Right lobe of liver (tissue), 6 donors: ENCODE measurements at regions not wholly inside any gene's neighbourhood (a gene's known extent, or its start where the extent isn't known, plus 50 kb on each side); places are given as distances from the start of the nearest gene placed in this dataset.
"Not testable (repeated sequence)": the region's sequence is repeated elsewhere in the genome, so short reads cannot be mapped to it uniquely, and the experiment has no call there.

Experiments used
- ATAC-seq, 4 donors: fragments of 200-7000 bp; cut with Tn5 transposase; one replicate each; pipeline ENCODE4 v1.9.1; 2020; ENCODE audit warnings: mild to moderate bottlenecking in 4 of 4, moderate library complexity in 4 of 4
- DNase-seq, 3 donors: peaks; one replicate each; pipeline ENCODE4 v3.0.0-alpha.2; 2020
- H3K27ac ChIP-seq, 3 donors: fragments of 200-600 bp; one replicate each; pipeline ENCODE4 v1.8.0; 2022
- H3K27me3 ChIP-seq, 2 donors: fragments of 200-600 bp; one replicate each; pipeline ENCODE4 v1.8.0; 2022
- H3K36me3 ChIP-seq, 4 donors: fragments of 200-600 bp; sonication (generic) in 1 of 4; one replicate each; pipeline versions ENCODE4 v1.5.1 to v1.8.0; 2017 to 2022; ENCODE audit warnings: control low read depth in 1 of 4
- H3K4me1 ChIP-seq, 4 donors: fragments of 200-600 bp; sonication (generic) in 1 of 4; one replicate each; pipeline versions ENCODE4 v1.5.1 to v1.8.0; 2017 to 2022; ENCODE audit warnings: control low read depth in 1 of 4
- H3K4me3 ChIP-seq, 3 donors: fragments of 200-600 bp; one replicate each; pipeline ENCODE4 v1.8.0; 2022
- H3K9me3 ChIP-seq, 4 donors: fragments of 200-600 bp; sonication (generic) in 1 of 4; one replicate each; pipeline versions ENCODE4 v1.5.1 to v1.8.0; 2017 to 2022; ENCODE audit warnings: control low read depth in 1 of 4
- POLR2A ChIP-seq: fragments of 450-650 bp; IDR thresholded peaks from one replicate; pipeline ENCODE4 v1.6.1; 2017; ENCODE audit warnings: antibody characterized with exemption, mild to moderate bottlenecking
- WGBS: methylation state at CpG from one replicate; pipeline ENCODE4 v1.1.6; 2018; ENCODE audit warnings: low coverage, low lambda C conversion rate; ENCODE audit not compliant: insufficient coverage; ENCODE audit errors: missing lambda C conversion rate; 5-methylcytosine and 5-hydroxymethylcytosine counted together
- intact Hi-C, 2 donors: fragments of 100-400 bp; cut with DNase I; formaldehyde crosslinking; loops; one replicate each; pipeline versions ENCODE4 v1.11.2 to v1.14.1; 2022
- TF ChIP-seq, protein P1 (sequence below), 4 donors: fragments of 200-600 bp in 3 of 4; fragments of 450-650 bp in 1 of 4; IDR thresholded peaks; one replicate each; pipeline versions ENCODE4 v1.5.1 to v1.8.0; 2016 to 2022; ENCODE audit warnings: antibody characterized with exemption in 4 of 4, mild to moderate bottlenecking in 2 of 4
- donor health status: DM: no; HTN: yes; CAD: no.
- donor health status: DM: no; HTN: no; CAD: no.
- donor health status: DM: no; HTN: no; CAD: no.
- donor health status: DM: no; HTN: yes; CAD: no.
- donor health status: DM: no; HTN: yes; CAD: no.

- TF ChIP-seq, protein P1, sequence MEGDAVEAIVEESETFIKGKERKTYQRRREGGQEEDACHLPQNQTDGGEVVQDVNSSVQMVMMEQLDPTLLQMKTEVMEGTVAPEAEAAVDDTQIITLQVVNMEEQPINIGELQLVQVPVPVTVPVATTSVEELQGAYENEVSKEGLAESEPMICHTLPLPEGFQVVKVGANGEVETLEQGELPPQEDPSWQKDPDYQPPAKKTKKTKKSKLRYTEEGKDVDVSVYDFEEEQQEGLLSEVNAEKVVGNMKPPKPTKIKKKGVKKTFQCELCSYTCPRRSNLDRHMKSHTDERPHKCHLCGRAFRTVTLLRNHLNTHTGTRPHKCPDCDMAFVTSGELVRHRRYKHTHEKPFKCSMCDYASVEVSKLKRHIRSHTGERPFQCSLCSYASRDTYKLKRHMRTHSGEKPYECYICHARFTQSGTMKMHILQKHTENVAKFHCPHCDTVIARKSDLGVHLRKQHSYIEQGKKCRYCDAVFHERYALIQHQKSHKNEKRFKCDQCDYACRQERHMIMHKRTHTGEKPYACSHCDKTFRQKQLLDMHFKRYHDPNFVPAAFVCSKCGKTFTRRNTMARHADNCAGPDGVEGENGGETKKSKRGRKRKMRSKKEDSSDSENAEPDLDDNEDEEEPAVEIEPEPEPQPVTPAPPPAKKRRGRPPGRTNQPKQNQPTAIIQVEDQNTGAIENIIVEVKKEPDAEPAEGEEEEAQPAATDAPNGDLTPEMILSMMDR (IDR thresholded peaks at IDR 0.05) = no peak
- no peak for TF ChIP-seq POLR2A
Observed at GRCh38 chr2:167843657-167844056, 403.7 kb downstream of the STK39 start.

GRCh38 chr2:167843217-167843616 lies 404.2 kb downstream of the STK39 start:
- intact Hi-C loops = no loop called here
- ATAC-seq (no peak), DNase-seq (no peak)
- no peak overlapping the region for H3K27ac ChIP-seq
- H3K27me3 ChIP-seq = no peaks in the 10 kb centered on the region
- TF ChIP-seq POLR2A = no peak
- TF ChIP-seq, protein P1 (IDR thresholded peaks at IDR 0.05) = no peak
- no peak overlapping the region for H3K4me3 ChIP-seq
- H3K36me3 ChIP-seq = no peaks in the 10 kb centered on the region
- H3K4me1 ChIP-seq = no peaks in the 10 kb centered on the region
- WGBS = 100% methylated on average over 1 of the region's 1 CpG
- no peaks in the 10 kb centered on the region for H3K9me3 ChIP-seq

More at GRCh38 chr2:167843657-167844056, 403.7 kb downstream of the STK39 start:
- no peaks in the 10 kb centered on the region for H3K4me1 ChIP-seq
- H3K27ac ChIP-seq = no peak overlapping the region
- intact Hi-C loops = no loop called here
- H3K9me3 ChIP-seq = no peaks in the 10 kb centered on the region
- no peaks in the 10 kb centered on the region for H3K36me3 ChIP-seq
- no peak for DNase-seq
- no peak for ATAC-seq
- no peaks in the 10 kb centered on the region for H3K27me3 ChIP-seq
- H3K4me3 ChIP-seq = no peak overlapping the region
- 55% methylated on average over 2 of the region's 2 CpGs for WGBS

- TF ChIP-seq, protein P1 (IDR thresholded peaks at IDR 0.05) = no peak
- TF ChIP-seq POLR2A = no peak
- H3K27me3 ChIP-seq = no peaks in the 10 kb centered on the region
- DNase-seq (no peak), ATAC-seq (no peak)
- H3K9me3 ChIP-seq = no peaks in the 10 kb centered on the region
- H3K4me1 ChIP-seq = no peaks in the 10 kb centered on the region
- no peaks in the 10 kb centered on the region for H3K36me3 ChIP-seq
- 62% methylated on average over 1 of the region's 1 CpG for WGBS
- intact Hi-C loops = no loop called here
- H3K27ac ChIP-seq = no peak overlapping the region
- H3K4me3 ChIP-seq = no peak overlapping the region
Observed at GRCh38 chr2:167842047-167842446, 405.3 kb downstream of the STK39 start.

DNA sequence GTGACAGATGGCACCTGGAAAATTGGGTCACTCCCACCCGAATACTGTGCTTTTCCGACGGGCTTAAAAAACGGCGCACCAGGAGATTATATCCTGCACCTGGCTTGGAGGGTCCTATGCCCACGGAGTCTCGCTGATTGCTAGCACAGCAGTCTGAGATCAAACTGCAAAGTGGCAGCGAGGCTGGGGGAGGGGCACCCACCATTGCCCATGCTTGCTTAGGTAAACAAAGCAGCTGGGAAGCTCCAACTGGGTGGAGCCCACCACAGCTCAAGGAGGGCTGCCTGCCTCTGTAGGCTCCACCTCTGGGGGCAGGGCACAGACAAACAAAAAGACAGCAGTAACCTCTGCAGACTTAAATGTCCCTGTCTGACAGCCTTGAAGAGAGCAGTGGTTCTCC lies 412.1 kb downstream of the STK39 start:
- intact Hi-C loops, H3K27me3 ChIP-seq, H3K9me3 ChIP-seq, H3K27ac ChIP-seq, ATAC-seq, H3K4me1 ChIP-seq, H3K36me3 ChIP-seq, DNase-seq, H3K4me3 ChIP-seq: not testable (repeated sequence)
- no CpG with 5 or more reads among the region's 8 CpGs for WGBS

- Histone ChIP-seq H3K4me1 (no peaks in the 10 kb centered on the region), H3K27me3 (no peaks in the 10 kb centered on the region), H3K4me3 (no peak overlapping the region), H3K27ac (no peak overlapping the region), H3K9me3 (no peaks in the 10 kb centered on the region), H3K36me3 (no peaks in the 10 kb centered on the region)
- DNase-seq (no peak), ATAC-seq (peak in 2 of 4 donors; percentile 32 to 42)
- intact Hi-C loops = no loop called here
- WGBS = 70% methylated on average over 3 of the region's 5 CpGs
- no peak for TF ChIP-seq POLR2A
- TF ChIP-seq, protein P1 (IDR thresholded peaks at IDR 0.05) = no peak
Observed at GRCh38 chr2:167834707-167835106, 412.7 kb downstream of the STK39 start.
